Activated B cell treated with CpG ODN at 0.5 μM for 24 hours (primary cell): ENCODE measurements at regions not wholly inside any gene's neighbourhood (a gene's known extent, or its start where the extent isn't known, plus 50 kb on each side); places are given as distances from the start of the nearest gene placed in this dataset.
"Not testable (repeated sequence)": the region's sequence is repeated elsewhere in the genome, so short reads cannot be mapped to it uniquely, and the experiment has no call there.

Experiments used
- ATAC-seq: fragments of 200-7000 bp; cut with Tn5 transposase; one replicate; pipeline ENCODE4 v1.10.0; 2021; ENCODE audit warnings: low read depth, mild to moderate bottlenecking, moderate library complexity
- CTCF ChIA-PET: fragments of 350-600 bp; sonication (Branson Sonifier 250); formaldehyde crosslinking; loops from one replicate; lab custom pipeline; 2021; ENCODE audit warnings: antibody characterized with exemption; lab: Charles Lee
- POLR2A ChIA-PET: fragments of 350-600 bp; sonication (Branson Sonifier 250); formaldehyde crosslinking; loops from one replicate; lab custom pipeline; 2021; ENCODE audit warnings: antibody characterized with exemption; lab: Charles Lee
- DNase-seq: peaks from one replicate; pipeline ENCODE4 v3.0.0; 2022
- H3K27ac Mint-ChIP-seq: one replicate; pipeline ENCODE4 v1.8.0; 2020; ENCODE audit warnings: mixed read lengths
- H3K27me3 Mint-ChIP-seq: one replicate; pipeline ENCODE4 v1.8.0; 2021; ENCODE audit warnings: mixed read lengths
- H3K36me3 Mint-ChIP-seq: one replicate; pipeline ENCODE4 v1.8.0; 2021; ENCODE audit warnings: low read depth, mixed read lengths
- H3K4me1 Mint-ChIP-seq: one replicate; pipeline ENCODE4 v1.8.0; 2021; ENCODE audit warnings: mixed read lengths
- H3K4me3 Mint-ChIP-seq: one replicate; pipeline ENCODE4 v1.8.0; 2020; ENCODE audit warnings: mild to moderate bottlenecking, mixed read lengths
- H3K9me3 Mint-ChIP-seq: one replicate; pipeline ENCODE4 v1.8.0; 2020; ENCODE audit warnings: mixed read lengths
- CTCF ChIP-seq: fragments of 200-600 bp; IDR thresholded peaks from one replicate; pipeline ENCODE4 v1.8.0; 2022; ENCODE audit warnings: antibody characterized with exemption, mild to moderate bottlenecking
- intact Hi-C: fragments of 100-400 bp; cut with micrococcal nuclease; formaldehyde crosslinking; loops from one replicate; pipeline ENCODE4 v1.15.1; 2024

GRCh38 chr4:86508436-86508835 lies 85.7 kb upstream of the PTPN13 start:
- intact Hi-C loops = no loop called here
- DNase-seq (no peak), ATAC-seq (no peak)
- CTCF ChIA-PET = interaction anchor here (2.9 kb wide), 1 partner anchor 9 kb away, joined by 12 read pairs; no protein-coding TSS in a partner anchor
- H3K27me3 Mint-ChIP-seq = peaks cover 4% of the 10 kb centered on the region
- POLR2A ChIA-PET = no interaction called here
- no peak overlapping the region for H3K27ac Mint-ChIP-seq
- TF ChIP-seq CTCF = no peak
- no peak overlapping the region for H3K4me3 Mint-ChIP-seq
- H3K4me1 Mint-ChIP-seq = no peaks in the 10 kb centered on the region
- H3K36me3 Mint-ChIP-seq = no peaks in the 10 kb centered on the region
- H3K9me3 Mint-ChIP-seq = no peaks in the 10 kb centered on the region

GRCh38 chr4:86511590-86511989 lies 82.5 kb upstream of the PTPN13 start:
- Mint-ChIP-seq H3K27ac (no peak overlapping the region), H3K27me3 (no peaks in the 10 kb centered on the region), H3K4me1 (no peaks in the 10 kb centered on the region), H3K36me3 (no peaks in the 10 kb centered on the region), H3K9me3 (no peaks in the 10 kb centered on the region), H3K4me3 (no peak overlapping the region)
- ChIA-PET POLR2A (no interaction called here), CTCF (no interaction called here)
- DNase-seq (no peak), ATAC-seq (no peak)
- TF ChIP-seq CTCF = no peak
- intact Hi-C loops = no loop called here

GRCh38 chr4:86512631-86513030 lies 81.5 kb upstream of the PTPN13 start:
- Mint-ChIP-seq H3K4me3 (no peak overlapping the region), H3K9me3 (no peaks in the 10 kb centered on the region), H3K27ac (no peak overlapping the region), H3K36me3 (no peaks in the 10 kb centered on the region), H3K27me3 (no peaks in the 10 kb centered on the region), H3K4me1 (no peaks in the 10 kb centered on the region)
- ChIA-PET POLR2A (no interaction called here), CTCF (interaction anchor here (0.8 to 0.9 kb wide), 2 partner anchors 14 to 16 kb away, joined by 3 read pairs; no protein-coding TSS in a partner anchor)
- intact Hi-C loops = no loop called here
- TF ChIP-seq CTCF = no peak
- no peak for ATAC-seq
- DNase-seq = no peak

- H3K36me3 Mint-ChIP-seq, ATAC-seq, H3K4me3 Mint-ChIP-seq, POLR2A ChIA-PET, H3K27ac Mint-ChIP-seq, H3K27me3 Mint-ChIP-seq, H3K4me1 Mint-ChIP-seq, DNase-seq, CTCF ChIA-PET, intact Hi-C loops: not testable (repeated sequence)
- H3K9me3 Mint-ChIP-seq = peaks cover 11% of the 10 kb centered on the region
These were observed 78.2 kb upstream of the PTPN13 start for GRCh38 chr4:86515963-86516362.

GRCh38 chr4:86521373-86521969 lies 72.6 kb upstream of the PTPN13 start:
- CTCF ChIA-PET = interaction anchor here (0.6 to 1.7 kb wide), 2 partner anchors 25 to 1780 kb away, joined by 3 to 5 read pairs; no protein-coding TSS in a partner anchor
- POLR2A ChIA-PET = no interaction called here
- H3K4me1 Mint-ChIP-seq = no peaks in the 10 kb centered on the region
- TF ChIP-seq CTCF = no peak
- H3K4me3 Mint-ChIP-seq = no peak overlapping the region
- peaks cover 25% of the 10 kb centered on the region for H3K9me3 Mint-ChIP-seq
- DNase-seq (no peak), ATAC-seq (no peak)
- no peaks in the 10 kb centered on the region for H3K36me3 Mint-ChIP-seq
- intact Hi-C loops = no loop called here
- no peak overlapping the region for H3K27ac Mint-ChIP-seq
- H3K27me3 Mint-ChIP-seq = peaks cover 12% of the 10 kb centered on the region
